ENCODE measurements at regions not wholly inside any gene's neighbourhood (a gene's known extent, or its start where the extent isn't known, plus 50 kb on each side); places are given as distances from the start of the nearest gene placed in this dataset.

DNA sequence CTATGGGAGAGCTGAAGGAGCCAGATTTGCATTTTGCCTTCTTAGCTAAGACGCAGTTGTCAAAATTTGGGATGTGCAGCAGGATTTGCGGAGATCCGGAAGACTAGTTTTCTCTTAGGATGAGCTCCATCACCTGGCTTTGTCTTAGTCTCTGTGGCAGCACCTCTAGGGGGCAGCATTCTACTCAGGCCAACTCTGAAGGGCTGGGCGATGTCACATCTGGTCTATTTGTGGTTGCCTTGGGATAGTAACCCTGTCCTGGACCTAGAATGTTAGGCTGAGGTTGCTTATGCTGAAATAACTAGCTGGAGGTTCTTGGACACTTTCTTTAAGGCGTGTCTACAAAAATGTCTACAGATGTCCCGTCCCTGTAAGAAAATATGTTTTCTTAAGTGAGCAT is 116.2 kb downstream of the FAT3 start:
- Histone ChIP-seq H2BK12ac (ENCODE audit: low read length) (no peak overlapping the region), H3K4me1 (ENCODE audit: control insufficient read depth in 1 of 2, insufficient read depth in 2 of 2, low read length in 2 of 2) (no peaks in the 10 kb centered on the region), H2BK120ac (ENCODE audit: insufficient read depth, low read length, poor library complexity) (no peak overlapping the region), H2AK5ac (ENCODE audit: low read length) (no peak overlapping the region), H4K91ac (ENCODE audit: low read depth, low read length) (no peak overlapping the region), H3K27me3 (ENCODE audit: insufficient read depth, low read length) (no peaks in the 10 kb centered on the region), H3K18ac (ENCODE audit: low read length) (no peak overlapping the region), H3K27ac (ENCODE audit: low read depth, low read length) (no peak overlapping the region), H2BK5ac (ENCODE audit: low read depth, low read length, poor library complexity) (no peak overlapping the region), H3K4me3 (ENCODE audit: low read depth, low read length) (no peak overlapping the region), H3K4me2 (ENCODE audit: low read length) (no peak overlapping the region), H3K4ac (ENCODE audit: low read depth, low read length) (no peak overlapping the region), H3K79me2 (ENCODE audit: control insufficient read depth, insufficient read depth, low read length, poor library complexity) (no peaks in the 10 kb centered on the region), H3K36me3 (ENCODE audit: control insufficient read depth in 1 of 2, insufficient read depth in 2 of 2, low read length in 2 of 2) (no peaks in the 10 kb centered on the region), H4K12ac (ENCODE audit: low read depth, low read length) (no peak overlapping the region), H3K79me1 (ENCODE audit: low read length) (no peaks in the 10 kb centered on the region), H3K9me3 (ENCODE audit: insufficient read depth, low read depth, low read length) (no peaks in the 10 kb centered on the region), H2AFZ (ENCODE audit: insufficient read depth, low read length, poor library complexity) (no peak overlapping the region), H3K14ac (ENCODE audit: low read length) (no peak overlapping the region), H3K23ac (ENCODE audit: low read length) (no peak overlapping the region), H3K9ac (ENCODE audit: low read length) (no peak overlapping the region), H4K8ac (ENCODE audit: low read depth, low read length) (no peak overlapping the region)
- DNase-seq = peak; percentile 49 to 62
- no CpG with 5 or more reads among the region's 6 CpGs for WGBS (ENCODE audit: extremely low coverage, insufficient coverage, insufficient read length)

GRCh38 chr11:92342034-92342720 is 117.6 kb downstream of the FAT3 start:
- Histone ChIP-seq H3K23ac (ENCODE audit: low read length) (no peak overlapping the region), H3K4me1 (ENCODE audit: control insufficient read depth in 1 of 2, insufficient read depth in 2 of 2, low read length in 2 of 2) (no peaks in the 10 kb centered on the region), H4K91ac (ENCODE audit: low read depth, low read length) (no peak overlapping the region), H3K36me3 (ENCODE audit: control insufficient read depth in 1 of 2, insufficient read depth in 2 of 2, low read length in 2 of 2) (no peaks in the 10 kb centered on the region), H4K8ac (ENCODE audit: low read depth, low read length) (no peak overlapping the region), H3K9ac (ENCODE audit: low read length) (no peak overlapping the region), H3K14ac (ENCODE audit: low read length) (no peak overlapping the region), H3K9me3 (ENCODE audit: insufficient read depth, low read depth, low read length) (no peaks in the 10 kb centered on the region), H2AFZ (ENCODE audit: insufficient read depth, low read length, poor library complexity) (no peak overlapping the region), H2BK5ac (ENCODE audit: low read depth, low read length, poor library complexity) (no peak overlapping the region), H3K18ac (ENCODE audit: low read length) (no peak overlapping the region), H3K79me2 (ENCODE audit: control insufficient read depth, insufficient read depth, low read length, poor library complexity) (no peaks in the 10 kb centered on the region), H3K27ac (ENCODE audit: low read depth, low read length) (no peak overlapping the region), H3K4me2 (ENCODE audit: low read length) (no peak overlapping the region), H2AK5ac (ENCODE audit: low read length) (no peak overlapping the region), H3K4ac (ENCODE audit: low read depth, low read length) (no peak overlapping the region), H2BK120ac (ENCODE audit: insufficient read depth, low read length, poor library complexity) (no peak overlapping the region), H2BK12ac (ENCODE audit: low read length) (no peak overlapping the region), H4K12ac (ENCODE audit: low read depth, low read length) (no peak overlapping the region), H3K79me1 (ENCODE audit: low read length) (no peaks in the 10 kb centered on the region), H3K4me3 (ENCODE audit: low read depth, low read length) (no peak overlapping the region), H3K27me3 (ENCODE audit: insufficient read depth, low read length) (no peaks in the 10 kb centered on the region)
- WGBS (ENCODE audit: extremely low coverage, insufficient coverage, insufficient read length) = no CpG with 5 or more reads among the region's 9 CpGs
- no peak for DNase-seq

GRCh38 chr11:92342886-92343285 is 118.3 kb downstream of the FAT3 start:
- no peaks in the 10 kb centered on the region for H3K27me3 ChIP-seq (ENCODE audit: insufficient read depth, low read length)
- H3K36me3 ChIP-seq (ENCODE audit: control insufficient read depth in 1 of 2, insufficient read depth in 2 of 2, low read length in 2 of 2) = no peaks in the 10 kb centered on the region
- H4K12ac ChIP-seq (ENCODE audit: low read depth, low read length) = no peak overlapping the region
- H3K9me3 ChIP-seq (ENCODE audit: insufficient read depth, low read depth, low read length) = no peaks in the 10 kb centered on the region
- no peaks in the 10 kb centered on the region for H3K79me1 ChIP-seq (ENCODE audit: low read length)
- no peak overlapping the region for H3K4me3 ChIP-seq (ENCODE audit: low read depth, low read length)
- H2BK12ac ChIP-seq (ENCODE audit: low read length) = no peak overlapping the region
- no peak overlapping the region for H4K8ac ChIP-seq (ENCODE audit: low read depth, low read length)
- no peak overlapping the region for H3K14ac ChIP-seq (ENCODE audit: low read length)
- H2BK5ac ChIP-seq (ENCODE audit: low read depth, low read length, poor library complexity) = no peak overlapping the region
- no peak overlapping the region for H4K91ac ChIP-seq (ENCODE audit: low read depth, low read length)
- no peak overlapping the region for H3K4ac ChIP-seq (ENCODE audit: low read depth, low read length)
- no peak overlapping the region for H2BK120ac ChIP-seq (ENCODE audit: insufficient read depth, low read length, poor library complexity)
- H3K18ac ChIP-seq (ENCODE audit: low read length) = no peak overlapping the region
- H3K4me2 ChIP-seq (ENCODE audit: low read length) = no peak overlapping the region
- no peak overlapping the region for H2AFZ ChIP-seq (ENCODE audit: insufficient read depth, low read length, poor library complexity)
- no CpG with 5 or more reads among the region's 3 CpGs for WGBS (ENCODE audit: extremely low coverage, insufficient coverage, insufficient read length)
- DNase-seq = no peak
- H3K4me1 ChIP-seq (ENCODE audit: control insufficient read depth in 1 of 2, insufficient read depth in 2 of 2, low read length in 2 of 2) = no peaks in the 10 kb centered on the region
- H3K27ac ChIP-seq (ENCODE audit: low read depth, low read length) = no peak overlapping the region
- no peaks in the 10 kb centered on the region for H3K79me2 ChIP-seq (ENCODE audit: control insufficient read depth, insufficient read depth, low read length, poor library complexity)
- H2AK5ac ChIP-seq (ENCODE audit: low read length) = no peak overlapping the region
- no peak overlapping the region for H3K9ac ChIP-seq (ENCODE audit: low read length)
- H3K23ac ChIP-seq (ENCODE audit: low read length) = no peak overlapping the region

- DNase-seq = no peak
- no peak overlapping the region for H2BK12ac ChIP-seq (ENCODE audit: low read length)
These were observed 121.6 kb downstream of the FAT3 start for GRCh38 chr11:92346220-92346619.

More at GRCh38 chr11:92346220-92346619, 121.6 kb downstream of the FAT3 start:
- H4K8ac ChIP-seq (ENCODE audit: low read depth, low read length) = no peak overlapping the region
- H2AK5ac ChIP-seq (ENCODE audit: low read length) = no peak overlapping the region
- no peak overlapping the region for H3K4me3 ChIP-seq (ENCODE audit: low read depth, low read length)
- no peak overlapping the region for H4K91ac ChIP-seq (ENCODE audit: low read depth, low read length)
- no peaks in the 10 kb centered on the region for H3K79me2 ChIP-seq (ENCODE audit: control insufficient read depth, insufficient read depth, low read length, poor library complexity)
- H2AFZ ChIP-seq (ENCODE audit: insufficient read depth, low read length, poor library complexity) = no peak overlapping the region
- H3K14ac ChIP-seq (ENCODE audit: low read length) = no peak overlapping the region
- H3K27me3 ChIP-seq (ENCODE audit: insufficient read depth, low read length) = no peaks in the 10 kb centered on the region
- no peaks in the 10 kb centered on the region for H3K79me1 ChIP-seq (ENCODE audit: low read length)
- H2BK120ac ChIP-seq (ENCODE audit: insufficient read depth, low read length, poor library complexity) = no peak overlapping the region
- H3K9ac ChIP-seq (ENCODE audit: low read length) = no peak overlapping the region
- no peak overlapping the region for H3K4me2 ChIP-seq (ENCODE audit: low read length)
- no peak overlapping the region for H3K23ac ChIP-seq (ENCODE audit: low read length)
- H3K4me1 ChIP-seq (ENCODE audit: control insufficient read depth in 1 of 2, insufficient read depth in 2 of 2, low read length in 2 of 2) = no peaks in the 10 kb centered on the region
- no peak overlapping the region for H2BK5ac ChIP-seq (ENCODE audit: low read depth, low read length, poor library complexity)
- no peak overlapping the region for H3K18ac ChIP-seq (ENCODE audit: low read length)
- H3K27ac ChIP-seq (ENCODE audit: low read depth, low read length) = no peak overlapping the region
- H3K9me3 ChIP-seq (ENCODE audit: insufficient read depth, low read depth, low read length) = no peaks in the 10 kb centered on the region
- H3K36me3 ChIP-seq (ENCODE audit: control insufficient read depth in 1 of 2, insufficient read depth in 2 of 2, low read length in 2 of 2) = no peaks in the 10 kb centered on the region
- whole genome bisulfite sequencing (ENCODE audit: extremely low coverage, insufficient coverage, insufficient read length) = no CpG with 5 or more reads among the region's 4 CpGs
- H4K12ac ChIP-seq (ENCODE audit: low read depth, low read length) = no peak overlapping the region
- no peak overlapping the region for H3K4ac ChIP-seq (ENCODE audit: low read depth, low read length)

Data from trophoblast cell (in vitro differentiated cells and primary cell).